MM.1S (cell line): ENCODE measurements at regions not wholly inside any gene's neighbourhood (a gene's known extent, or its start where the extent isn't known, plus 50 kb on each side); places are given as distances from the start of the nearest gene placed in this dataset.

Experiments
- CTCF ChIP-seq: fragments of 300-600 bp; sonication (generic); IDR thresholded peaks from 2 replicates; pipeline ENCODE4 v1.5.1; 2016; ENCODE audit warnings: antibody characterized with exemption, low read length, mixed read lengths
- EZH2 ChIP-seq: fragments of 300-600 bp; sonication (generic); optimal IDR thresholded peaks from 2 replicates; pipeline ENCODE3; 2017; ENCODE audit warnings: low read depth, mild to moderate bottlenecking, antibody characterized with exemption, low read length, mixed read lengths

- TF ChIP-seq CTCF (no peak), EZH2 (no peak)
These were observed 1285.9 kb upstream of the CELF4 start for GRCh38 chr18:38851526-38851925.
